OCI-LY1 (cell line): ENCODE measurements at regions not wholly inside any gene's neighbourhood (a gene's known extent, or its start where the extent isn't known, plus 50 kb on each side); places are given as distances from the start of the nearest gene placed in this dataset.

Experiments used
- EZH2 ChIP-seq: fragments of 200-600 bp; sonication (generic), shearing (Covaris generic); IDR thresholded peaks from 2 replicates; pipeline ENCODE4 v1.8.0; 2017; ENCODE audit warnings: borderline replicate concordance, mixed run types, mild to moderate bottlenecking, antibody characterized with exemption, low read length, moderate library complexity, mixed read lengths
- TF ChIP-seq, protein P1 (sequence below): fragments of 200-600 bp; sonication (generic), shearing (Covaris generic); IDR thresholded peaks from 2 replicates; pipeline ENCODE4 v1.5.1; 2017; ENCODE audit warnings: mild to moderate bottlenecking, antibody characterized with exemption, low read length, moderate library complexity, mixed read lengths

DNA sequence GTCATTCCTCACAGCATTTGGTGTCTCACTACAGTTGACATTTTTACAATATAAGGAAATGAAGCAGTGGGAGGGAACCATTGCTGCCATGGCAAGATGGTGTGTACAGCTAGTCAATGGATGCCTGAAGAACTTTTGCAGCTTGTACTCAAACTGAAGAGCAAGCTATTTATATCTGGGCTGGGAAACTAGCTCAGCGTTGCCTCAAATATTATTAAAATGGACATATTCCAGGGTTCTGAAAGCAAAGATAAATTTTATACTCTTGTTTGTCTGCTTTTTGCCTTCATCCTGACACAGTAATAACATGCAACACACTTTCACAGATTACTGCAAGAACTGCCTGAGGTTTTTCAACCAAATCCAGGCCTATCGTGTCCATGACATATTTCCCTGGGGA, 156.4 kb upstream of the COL21A1 start:
- TF ChIP-seq, protein P1, sequence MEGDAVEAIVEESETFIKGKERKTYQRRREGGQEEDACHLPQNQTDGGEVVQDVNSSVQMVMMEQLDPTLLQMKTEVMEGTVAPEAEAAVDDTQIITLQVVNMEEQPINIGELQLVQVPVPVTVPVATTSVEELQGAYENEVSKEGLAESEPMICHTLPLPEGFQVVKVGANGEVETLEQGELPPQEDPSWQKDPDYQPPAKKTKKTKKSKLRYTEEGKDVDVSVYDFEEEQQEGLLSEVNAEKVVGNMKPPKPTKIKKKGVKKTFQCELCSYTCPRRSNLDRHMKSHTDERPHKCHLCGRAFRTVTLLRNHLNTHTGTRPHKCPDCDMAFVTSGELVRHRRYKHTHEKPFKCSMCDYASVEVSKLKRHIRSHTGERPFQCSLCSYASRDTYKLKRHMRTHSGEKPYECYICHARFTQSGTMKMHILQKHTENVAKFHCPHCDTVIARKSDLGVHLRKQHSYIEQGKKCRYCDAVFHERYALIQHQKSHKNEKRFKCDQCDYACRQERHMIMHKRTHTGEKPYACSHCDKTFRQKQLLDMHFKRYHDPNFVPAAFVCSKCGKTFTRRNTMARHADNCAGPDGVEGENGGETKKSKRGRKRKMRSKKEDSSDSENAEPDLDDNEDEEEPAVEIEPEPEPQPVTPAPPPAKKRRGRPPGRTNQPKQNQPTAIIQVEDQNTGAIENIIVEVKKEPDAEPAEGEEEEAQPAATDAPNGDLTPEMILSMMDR = no peak
- TF ChIP-seq EZH2 = no peak
